NCI-H128 (cell line): ENCODE measurements at regions not wholly inside any gene's neighbourhood (a gene's known extent, or its start where the extent isn't known, plus 50 kb on each side); places are given as distances from the start of the nearest gene placed in this dataset.
"Not testable (repeated sequence)": the region's sequence is repeated elsewhere in the genome, so short reads cannot be mapped to it uniquely, and the experiment has no call there.

Source experiments
- DNase-seq: peaks from one replicate; lab custom pipeline; 2025; ENCODE audit not compliant: unreplicated experiment; lab: John Stamatoyannopoulos, UW

GRCh38 chr18:51330148-51330547 lies 132.7 kb upstream of the MEX3C start:
- DNase-seq = no peak

- DNase-seq = no peak
These were observed 133.3 kb upstream of the MEX3C start for GRCh38 chr18:51330739-51331138.

- no peak for DNase-seq
These were observed 139.9 kb upstream of the MEX3C start for GRCh38 chr18:51337406-51337805.

- DNase-seq = no peak
These were observed 142.4 kb upstream of the MEX3C start for GRCh38 chr18:51339856-51340255.

GRCh38 chr18:51340332-51340731 lies 142.9 kb upstream of the MEX3C start:
- DNase-seq = no peak

- no peak for DNase-seq
These were observed 145.3 kb upstream of the MEX3C start for GRCh38 chr18:51342815-51343214.

- DNase-seq = no peak
These were observed 148.4 kb upstream of the MEX3C start for GRCh38 chr18:51345848-51346391.

GRCh38 chr18:51346404-51346803 lies 148.9 kb upstream of the MEX3C start:
- no peak for DNase-seq

- no peak for DNase-seq
These were observed 152.6 kb upstream of the MEX3C start for GRCh38 chr18:51350081-51350480.

GRCh38 chr18:51355841-51356240 lies 158.4 kb upstream of the MEX3C start:
- DNase-seq = no peak

GRCh38 chr18:51360301-51360700 lies 162.8 kb upstream of the MEX3C start:
- DNase-seq = not testable (repeated sequence)

- no peak for DNase-seq
These were observed 163.8 kb upstream of the MEX3C start for GRCh38 chr18:51361130-51361860.

GRCh38 chr18:51363384-51363783 lies 165.9 kb upstream of the MEX3C start:
- DNase-seq = no peak

GRCh38 chr18:51370996-51371395 lies 173.5 kb upstream of the MEX3C start:
- no peak for DNase-seq

- no peak for DNase-seq
These were observed 174.4 kb upstream of the MEX3C start for GRCh38 chr18:51371929-51372328.

- no peak for DNase-seq
These were observed 184.6 kb upstream of the MEX3C start for GRCh38 chr18:51382081-51382480.

GRCh38 chr18:51383116-51383515 lies 185.6 kb upstream of the MEX3C start:
- DNase-seq = no peak

GRCh38 chr18:51383711-51384110 lies 186.2 kb upstream of the MEX3C start:
- DNase-seq = no peak

GRCh38 chr18:51385270-51385669 lies 187.8 kb upstream of the MEX3C start:
- no peak for DNase-seq

GRCh38 chr18:51390702-51391101 lies 193.2 kb upstream of the MEX3C start:
- DNase-seq = no peak

- DNase-seq = no peak
These were observed 193.7 kb upstream of the MEX3C start for GRCh38 chr18:51391215-51391614.

GRCh38 chr18:51391731-51392130 lies 194.2 kb upstream of the MEX3C start:
- no peak for DNase-seq

GRCh38 chr18:51397347-51397962 lies 200.0 kb upstream of the MEX3C start:
- DNase-seq = no peak
